ENCODE measurements at regions not wholly inside any gene's neighbourhood (a gene's known extent, or its start where the extent isn't known, plus 50 kb on each side); places are given as distances from the start of the nearest gene placed in this dataset.

- TF ChIP-seq, protein P1, sequence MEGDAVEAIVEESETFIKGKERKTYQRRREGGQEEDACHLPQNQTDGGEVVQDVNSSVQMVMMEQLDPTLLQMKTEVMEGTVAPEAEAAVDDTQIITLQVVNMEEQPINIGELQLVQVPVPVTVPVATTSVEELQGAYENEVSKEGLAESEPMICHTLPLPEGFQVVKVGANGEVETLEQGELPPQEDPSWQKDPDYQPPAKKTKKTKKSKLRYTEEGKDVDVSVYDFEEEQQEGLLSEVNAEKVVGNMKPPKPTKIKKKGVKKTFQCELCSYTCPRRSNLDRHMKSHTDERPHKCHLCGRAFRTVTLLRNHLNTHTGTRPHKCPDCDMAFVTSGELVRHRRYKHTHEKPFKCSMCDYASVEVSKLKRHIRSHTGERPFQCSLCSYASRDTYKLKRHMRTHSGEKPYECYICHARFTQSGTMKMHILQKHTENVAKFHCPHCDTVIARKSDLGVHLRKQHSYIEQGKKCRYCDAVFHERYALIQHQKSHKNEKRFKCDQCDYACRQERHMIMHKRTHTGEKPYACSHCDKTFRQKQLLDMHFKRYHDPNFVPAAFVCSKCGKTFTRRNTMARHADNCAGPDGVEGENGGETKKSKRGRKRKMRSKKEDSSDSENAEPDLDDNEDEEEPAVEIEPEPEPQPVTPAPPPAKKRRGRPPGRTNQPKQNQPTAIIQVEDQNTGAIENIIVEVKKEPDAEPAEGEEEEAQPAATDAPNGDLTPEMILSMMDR (IDR thresholded peaks at IDR 0.05; ENCODE audit: extremely low read depth in 1 of 2, insufficient read depth in 1 of 2, low read depth in 1 of 2, low read length in 2 of 2): no peak
- no peak for TF ChIP-seq POLR2A (IDR thresholded peaks at IDR 0.05; ENCODE audit: low read depth, low read length)
- no peak for TF ChIP-seq EZH2 (IDR thresholded peaks at IDR 0.05; ENCODE audit: borderline replicate concordance, low read depth, low read length, severe bottlenecking)
- no peak for TF ChIP-seq JUN (IDR thresholded peaks at IDR 0.05; ENCODE audit: borderline replicate concordance, insufficient read depth, insufficient read length, low read depth)
These were observed 820.3 kb upstream of the FAT3 start for GRCh38 chr11:91404344-91404743.

Measured in endothelial cell of umbilical vein (primary cell).